ENCODE measurements at regions not wholly inside any gene's neighbourhood (a gene's known extent, or its start where the extent isn't known, plus 50 kb on each side); places are given as distances from the start of the nearest gene placed in this dataset.

DNA sequence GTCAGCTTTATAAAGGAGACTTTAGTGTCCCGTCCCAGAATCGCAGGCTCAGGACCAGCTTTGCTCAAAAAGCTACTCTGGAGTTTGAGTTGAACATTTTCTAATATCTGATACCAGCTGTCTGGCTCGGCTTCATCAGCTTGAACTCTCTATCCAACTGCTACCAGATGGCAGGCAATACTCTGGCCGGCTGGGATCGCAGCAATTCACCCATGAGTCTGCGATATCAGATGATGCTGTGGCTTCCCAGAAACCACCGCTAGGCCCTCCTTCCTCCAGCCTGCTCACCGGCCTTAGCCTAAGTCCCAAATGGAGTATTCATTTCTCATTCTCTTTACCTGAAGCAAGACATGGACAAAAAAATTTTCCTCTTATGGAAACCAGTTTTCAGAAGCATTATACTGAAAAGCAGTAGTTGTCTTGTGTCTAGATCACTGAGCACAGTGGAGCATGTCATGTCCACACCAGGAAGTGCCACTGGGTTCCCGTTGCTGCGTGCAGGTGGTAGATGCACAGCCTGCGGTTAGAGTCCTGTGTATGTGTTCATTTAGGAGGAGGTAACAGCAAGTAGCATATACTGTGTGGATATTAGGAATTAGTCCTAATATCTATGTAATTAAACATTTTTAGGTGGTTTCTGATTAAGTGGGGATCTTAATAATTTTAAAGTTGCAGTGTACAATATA is 162.0 kb upstream of the SOX11 start:
- FAIRE-seq, result no peak

DNA sequence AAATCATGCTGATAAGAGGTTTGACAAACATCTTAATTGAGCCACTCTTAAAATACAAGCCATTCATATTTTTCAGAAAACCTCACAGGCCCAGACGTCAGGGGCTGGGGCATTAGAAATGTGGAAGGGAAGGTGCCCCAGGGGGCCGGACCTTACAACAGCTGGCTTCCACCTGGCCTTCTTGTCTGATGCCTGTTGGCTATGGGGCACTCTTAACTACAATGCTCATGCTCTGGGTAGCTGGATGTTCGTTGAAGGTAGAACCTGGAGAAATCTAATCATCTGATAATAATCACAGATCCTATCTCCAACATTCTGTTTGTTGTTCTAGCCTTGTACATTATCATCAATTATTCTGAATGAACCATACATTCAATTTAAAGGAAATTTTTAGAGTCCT is 156.9 kb upstream of the SOX11 start:
- FAIRE-seq, result no peak

DNA sequence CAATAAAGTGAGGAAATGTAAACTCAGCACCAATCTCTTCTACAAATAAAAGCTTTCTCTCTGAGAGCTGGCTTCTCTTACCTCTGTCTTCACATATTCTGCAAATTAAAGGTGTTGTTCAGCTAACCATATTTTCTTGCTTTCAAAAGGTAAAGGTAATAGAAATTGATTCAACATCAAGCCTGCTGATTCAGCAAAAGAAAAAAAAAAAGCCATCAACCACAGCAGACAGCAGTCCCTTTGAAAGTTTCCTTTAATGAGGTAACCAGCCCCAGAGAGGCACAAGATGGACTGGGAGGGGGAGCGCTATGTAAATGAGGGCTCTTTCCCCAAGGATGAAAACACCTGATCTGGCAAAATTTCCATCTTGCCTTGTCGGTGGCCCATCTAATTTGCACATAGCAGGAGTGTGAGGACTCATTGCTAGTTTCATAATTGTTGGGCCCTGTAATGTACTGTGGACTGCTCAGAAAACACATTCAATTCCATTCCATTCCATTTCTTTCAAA is 154.9 kb upstream of the SOX11 start:
- FAIRE-seq, result no peak

DNA sequence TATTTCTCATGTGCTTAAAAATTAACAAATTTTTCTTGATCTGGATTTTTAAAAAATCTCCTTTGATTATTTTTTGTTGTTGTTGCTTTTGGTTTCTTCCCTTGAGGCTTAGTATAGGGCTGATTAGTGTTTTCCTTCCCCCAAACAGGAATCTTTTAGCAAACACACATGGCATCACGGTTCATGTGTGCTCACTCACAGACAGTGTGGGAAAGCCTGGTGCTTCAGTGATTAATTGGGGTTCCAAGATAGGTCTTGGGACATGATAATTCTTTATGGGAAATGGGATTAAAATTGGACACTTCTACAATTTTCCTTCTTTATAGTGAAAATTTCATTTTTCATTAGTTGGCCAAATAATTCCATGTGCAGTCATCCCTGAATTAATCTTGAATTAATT is 153.9 kb upstream of the SOX11 start:
- no peak for FAIRE-seq

DNA sequence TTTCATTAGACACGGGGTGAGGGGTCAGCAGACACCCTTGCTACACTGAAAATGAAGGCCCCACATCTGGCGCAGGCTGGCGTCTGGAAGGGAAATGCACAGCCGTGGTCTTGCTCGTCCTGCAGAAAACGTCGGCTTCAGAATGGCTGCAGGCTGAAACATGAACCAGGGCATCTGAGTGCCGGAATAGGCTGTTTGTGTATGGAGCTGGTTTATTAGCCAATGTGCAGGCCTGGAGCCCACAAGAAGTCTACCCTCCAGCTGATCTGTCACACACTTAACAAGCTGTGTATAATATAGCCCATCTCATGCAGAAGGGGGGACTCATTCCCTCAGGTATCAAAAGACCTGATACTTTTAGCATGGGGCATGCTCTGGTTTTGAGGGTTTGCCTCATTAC is 153.4 kb upstream of the SOX11 start:
- no peak for FAIRE-seq

DNA sequence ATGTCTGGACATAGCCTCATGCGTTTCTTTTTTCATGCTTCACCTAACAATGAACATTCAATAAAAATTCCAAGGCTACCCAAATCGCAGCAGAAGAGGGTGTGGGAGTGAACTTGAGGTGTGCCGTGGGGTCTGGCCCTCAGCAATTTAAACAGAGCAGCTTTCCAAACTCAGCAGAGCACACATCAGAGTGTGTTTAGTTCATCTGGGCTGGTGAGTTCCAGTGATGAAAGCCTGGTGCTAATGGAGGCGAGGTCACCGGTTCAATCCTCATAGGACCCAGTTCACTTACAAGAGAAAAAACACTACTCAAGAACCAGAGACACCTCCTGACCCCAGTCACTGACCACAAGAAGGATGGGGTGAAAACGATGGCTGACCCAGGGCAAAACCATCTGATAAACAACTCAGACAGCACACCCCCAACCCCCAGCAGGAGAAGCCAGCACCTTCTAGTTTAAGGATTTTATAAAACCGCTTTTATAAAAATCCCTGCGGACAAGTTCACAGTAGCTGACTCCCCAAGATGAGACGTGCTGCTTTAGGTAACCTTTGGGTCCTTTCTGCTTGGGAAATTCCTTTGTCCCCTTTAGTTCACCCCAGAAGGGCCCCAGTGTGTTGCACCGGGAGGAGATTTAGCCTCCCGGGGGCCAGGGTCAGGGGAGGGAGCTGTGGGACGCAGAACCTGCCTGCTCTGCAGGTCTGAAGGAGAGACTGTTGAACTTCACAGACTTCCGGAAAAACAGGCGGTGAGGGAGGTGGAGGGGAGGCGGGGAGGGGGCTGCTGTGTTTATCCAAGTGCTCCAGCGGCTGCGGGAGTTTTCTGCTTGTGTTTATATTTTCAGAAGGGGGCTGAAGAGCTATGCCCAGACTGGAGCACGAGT is 152.7 kb upstream of the SOX11 start:
- FAIRE-seq, result no peak

DNA sequence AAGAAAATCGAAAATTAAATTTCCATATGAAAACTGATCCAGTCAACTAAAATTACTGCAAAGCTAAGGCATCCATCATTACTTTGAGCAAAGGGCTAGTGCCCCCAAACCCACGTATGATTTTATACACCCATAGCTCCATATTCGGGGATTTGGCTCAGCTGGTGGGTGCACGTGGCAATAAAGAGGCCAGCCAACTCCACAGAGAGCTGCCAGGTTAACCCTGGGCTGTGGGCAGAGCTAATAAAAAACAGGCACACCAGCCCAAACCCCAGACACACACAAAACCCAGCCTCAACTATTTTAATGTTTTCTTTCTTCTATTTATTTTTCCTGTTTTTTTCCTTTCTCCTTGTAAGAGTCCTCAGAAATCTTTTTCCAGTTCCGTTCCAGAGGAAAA is 151.3 kb upstream of the SOX11 start:
- no peak for FAIRE-seq

DNA sequence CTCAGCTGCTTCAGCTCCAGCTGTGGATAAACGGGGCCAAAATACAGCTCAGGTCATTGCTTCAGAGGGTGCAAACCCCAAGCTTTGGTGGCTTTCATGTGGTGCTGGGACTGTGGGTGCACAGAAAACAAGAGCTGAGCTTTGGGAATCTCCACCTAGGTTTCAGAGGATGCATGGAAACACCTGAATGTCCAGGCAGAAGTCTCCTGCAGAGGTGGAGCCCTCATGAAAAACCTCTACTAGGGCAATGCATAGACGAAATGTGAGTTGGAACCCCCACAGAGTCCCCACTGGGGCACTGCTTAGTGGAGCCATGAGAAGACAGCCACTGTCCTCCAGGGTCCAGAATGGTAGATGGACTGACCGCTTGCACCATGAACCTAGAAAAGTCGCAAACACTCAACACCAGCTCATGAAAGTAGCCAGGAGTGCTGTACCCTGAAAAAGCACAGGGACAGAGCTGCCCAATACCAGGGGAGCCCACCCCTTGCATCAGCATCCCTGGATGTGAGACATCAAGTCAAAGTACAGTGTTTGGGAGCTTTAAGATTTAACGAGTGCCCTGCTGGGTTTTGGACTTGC is 147.9 kb upstream of the SOX11 start:
- no peak for FAIRE-seq

DNA sequence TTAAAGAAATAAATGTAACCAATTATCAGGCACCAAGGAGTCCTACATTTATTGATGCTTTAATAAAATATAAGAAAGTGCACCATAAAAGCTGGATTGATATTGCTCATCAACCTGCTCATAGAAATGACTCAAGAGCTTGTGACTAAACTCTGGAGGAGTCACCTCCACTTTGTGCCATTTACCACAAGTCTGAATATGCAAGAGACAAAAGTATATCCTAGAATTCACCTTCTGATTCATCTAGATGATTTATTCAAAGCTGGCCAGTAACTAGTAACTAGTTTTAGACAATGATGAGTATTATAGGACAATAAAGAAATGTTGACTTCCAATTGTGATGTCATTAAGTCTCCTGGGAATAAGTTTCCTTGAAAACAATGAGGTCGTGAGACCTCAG is 146.0 kb upstream of the SOX11 start:
- FAIRE-seq, result no peak

DNA sequence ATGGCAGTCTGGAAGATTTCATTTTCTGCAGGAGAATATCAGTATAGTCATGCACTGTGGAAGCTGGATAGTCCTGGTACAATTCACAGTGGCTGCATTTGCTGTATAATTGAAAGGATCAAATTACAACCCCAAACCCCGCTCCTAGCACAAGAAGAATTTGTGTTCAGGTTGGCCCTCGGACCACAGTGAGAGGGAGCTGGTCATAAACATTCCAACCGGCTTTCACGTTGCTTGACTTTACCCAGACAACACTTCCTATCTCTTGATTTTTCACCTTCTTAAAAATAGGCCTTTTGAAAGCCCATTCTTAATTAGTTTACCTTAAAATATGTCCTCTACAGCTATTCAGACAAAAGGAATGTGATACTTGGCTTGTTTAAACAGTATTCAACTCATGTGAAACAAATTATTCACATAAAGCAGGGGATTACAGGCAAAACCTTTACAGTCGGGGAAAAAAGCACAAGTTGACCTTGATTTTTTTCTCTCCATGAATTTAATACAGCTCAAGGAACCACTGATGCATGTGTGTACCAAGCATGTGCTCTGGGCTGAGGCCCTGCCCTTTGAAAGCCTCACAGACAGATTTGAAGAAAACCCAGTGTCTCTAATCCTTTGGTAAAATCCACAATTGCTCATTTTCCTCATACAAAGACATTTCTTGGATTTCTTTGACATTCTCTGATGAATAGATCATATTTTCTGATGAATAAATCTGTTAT is 143.0 kb upstream of the SOX11 start:
- no peak for FAIRE-seq

DNA sequence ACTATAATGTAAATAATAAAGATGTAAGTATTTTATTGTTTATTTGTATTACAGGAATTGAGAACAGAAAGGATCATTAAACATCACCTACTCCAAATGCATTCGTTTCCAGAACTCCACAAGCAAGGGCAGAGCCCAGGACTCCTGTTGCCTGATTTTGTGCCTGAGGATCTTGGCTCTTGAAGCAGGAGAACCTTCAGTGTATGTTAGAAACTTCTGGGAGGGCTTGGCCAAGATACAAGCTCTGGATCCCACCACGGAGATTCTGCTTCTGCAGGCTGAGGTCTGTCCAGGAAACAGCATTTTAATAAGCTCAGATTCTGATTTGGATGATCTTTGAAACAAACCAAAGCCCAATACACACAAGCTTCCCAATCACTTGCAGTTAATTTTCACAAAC is 142.4 kb upstream of the SOX11 start:
- no peak for FAIRE-seq

DNA sequence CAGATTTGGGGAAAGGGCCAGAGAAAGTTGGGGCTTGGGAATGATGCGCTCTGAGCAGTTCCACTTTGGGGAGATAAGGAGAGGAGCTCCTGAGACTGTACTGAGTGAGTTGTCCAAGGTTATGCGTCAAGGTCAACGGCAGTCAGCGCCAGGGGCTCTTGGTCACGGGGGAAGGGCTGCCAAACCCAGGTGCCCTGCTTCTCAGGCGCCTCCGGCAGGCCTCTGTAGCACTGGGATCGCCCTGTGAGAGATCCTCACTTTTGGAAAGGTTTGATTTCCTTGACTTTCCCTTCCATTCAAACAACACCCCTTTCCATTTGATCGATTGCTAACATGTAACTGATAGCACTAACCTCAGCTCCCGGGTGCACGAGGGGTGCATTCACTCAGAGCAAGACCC is 136.5 kb upstream of the SOX11 start:
- no peak for FAIRE-seq

DNA sequence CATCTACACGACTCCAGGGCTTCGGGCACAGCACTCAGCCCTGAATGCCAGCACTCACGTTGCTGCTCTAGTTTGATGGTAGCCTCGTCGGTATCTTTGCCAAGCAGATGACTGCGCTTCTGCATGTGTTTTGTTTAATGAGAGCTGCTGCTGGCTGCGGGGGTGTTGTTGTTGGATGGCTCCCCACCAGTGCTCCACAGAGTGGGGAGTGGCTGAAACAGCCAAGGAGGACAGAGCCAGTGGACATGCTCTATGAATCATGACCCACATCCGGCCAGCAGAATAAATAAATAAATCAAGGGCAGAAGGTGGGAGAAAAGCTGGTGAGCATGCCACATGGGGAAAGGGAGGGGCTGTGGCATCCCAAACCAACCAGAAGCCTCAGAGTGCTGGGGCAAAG is 131.2 kb upstream of the SOX11 start:
- no peak for FAIRE-seq

DNA sequence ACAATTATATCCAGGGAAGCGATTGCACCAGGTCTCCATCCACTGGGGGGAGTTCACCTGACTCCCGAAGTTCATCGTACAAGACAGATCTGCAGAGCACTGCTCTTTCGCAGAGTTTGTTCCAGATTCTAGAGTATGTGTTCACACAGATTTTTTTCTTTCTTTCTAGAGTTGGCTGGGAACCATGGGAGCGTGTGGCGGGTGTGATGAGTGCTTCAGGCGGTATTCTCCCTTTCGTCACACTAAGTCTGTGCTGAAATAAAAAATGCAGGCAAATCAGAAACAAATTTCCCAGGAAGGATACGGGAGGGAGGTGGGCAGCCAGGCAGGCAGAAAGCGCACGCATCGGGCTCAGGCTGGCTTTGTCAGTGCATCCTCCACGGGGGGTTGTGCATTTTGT is 129.8 kb upstream of the SOX11 start:
- FAIRE-seq, result no peak

DNA sequence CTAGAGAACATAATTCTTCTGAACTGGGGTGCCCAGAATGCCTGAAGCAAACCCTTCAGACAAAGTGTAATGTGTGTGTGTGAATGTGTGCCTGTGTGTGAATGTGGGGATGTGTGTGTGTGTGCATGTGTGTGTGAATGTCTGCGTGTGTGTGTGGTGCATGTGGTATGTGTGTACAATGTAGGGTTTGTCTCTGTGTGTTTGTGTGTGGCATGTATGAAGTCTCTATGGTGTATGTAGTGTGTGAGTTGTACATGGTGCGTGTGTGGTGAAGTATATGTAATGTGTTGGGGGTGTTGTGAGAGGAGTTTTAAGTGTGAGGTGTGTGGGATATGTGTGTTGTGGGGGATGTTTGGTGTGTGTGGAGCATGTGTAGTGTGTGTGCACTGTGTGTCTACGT is 129.3 kb upstream of the SOX11 start:
- FAIRE-seq, result no peak

DNA sequence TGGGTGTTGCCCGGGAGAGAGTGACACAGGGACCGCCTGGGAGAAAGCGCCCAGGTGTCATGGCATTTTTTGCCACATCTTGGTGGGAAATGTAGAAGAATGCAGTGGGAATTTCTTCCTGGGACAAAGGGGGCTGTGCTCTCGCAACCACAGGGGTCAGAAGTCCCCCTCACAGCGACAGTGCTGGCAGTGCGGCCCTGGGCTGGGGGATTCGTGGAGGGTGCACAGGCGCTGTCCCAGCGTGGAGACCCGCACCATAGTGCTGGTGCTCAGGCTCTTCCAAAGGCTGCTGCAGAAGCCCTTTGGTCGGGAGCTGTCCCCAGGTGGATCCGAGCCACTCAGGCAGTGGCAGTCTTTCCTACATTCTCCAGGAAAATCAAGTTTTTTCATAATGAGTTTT is 128.8 kb upstream of the SOX11 start:
- FAIRE-seq, result no peak

DNA sequence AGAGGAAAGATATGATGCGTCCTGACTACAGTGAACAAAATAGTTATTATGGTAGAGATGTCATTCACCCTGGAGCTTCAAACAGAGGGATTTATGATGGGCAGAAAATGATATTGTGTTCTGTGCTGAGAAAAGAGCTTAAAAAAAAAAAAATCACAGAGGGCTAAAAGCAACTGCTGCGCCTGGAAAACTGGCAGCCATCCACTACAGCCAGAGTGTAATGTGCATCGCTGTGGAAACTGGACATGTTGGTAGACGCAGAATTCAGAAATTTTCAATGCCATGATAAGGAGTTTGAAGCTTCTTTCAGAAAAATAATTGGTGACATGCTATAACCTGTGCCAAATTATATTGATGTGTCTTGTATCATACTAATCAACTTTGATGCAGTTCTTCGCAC is 122.9 kb upstream of the SOX11 start:
- FAIRE-seq, result no peak

DNA sequence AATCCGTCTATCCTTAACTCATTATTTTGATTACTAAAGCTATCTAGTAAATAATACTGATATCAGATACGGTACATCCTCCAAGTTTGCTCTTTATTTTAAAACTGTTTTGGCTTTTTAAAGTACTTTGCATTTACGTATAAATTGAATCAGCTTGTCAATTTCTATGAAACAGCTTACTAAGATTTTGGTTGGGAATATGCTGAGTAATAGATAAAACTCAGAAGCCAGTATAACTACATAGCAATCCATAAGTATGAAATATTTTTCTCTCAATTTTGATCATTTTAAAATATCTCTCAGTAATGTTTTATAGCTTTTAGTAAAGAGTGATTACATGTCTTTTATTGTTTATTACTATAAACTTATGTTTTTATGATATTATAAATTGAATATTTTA is 116.2 kb upstream of the SOX11 start:
- FAIRE-seq, result peak; percentile 73

DNA sequence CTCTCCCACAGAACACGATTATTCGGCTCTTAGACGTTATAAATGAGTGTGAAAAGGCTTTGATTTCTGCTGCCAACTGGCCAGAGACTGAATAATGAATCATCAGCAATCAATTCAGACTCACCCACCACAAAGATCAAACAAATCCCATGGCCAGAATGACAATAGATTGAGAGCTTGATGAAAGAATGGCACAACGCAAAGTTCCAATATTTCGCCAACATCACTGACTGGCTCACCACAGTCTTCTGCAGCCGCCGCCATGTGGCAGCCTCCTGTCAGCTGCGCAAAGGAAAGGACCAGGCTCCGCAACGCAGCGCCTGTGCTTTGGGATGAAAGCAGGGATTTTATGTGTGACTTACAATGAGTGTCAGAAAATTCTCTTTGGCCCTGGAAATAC is 104.4 kb upstream of the SOX11 start:
- FAIRE-seq, result no peak

DNA sequence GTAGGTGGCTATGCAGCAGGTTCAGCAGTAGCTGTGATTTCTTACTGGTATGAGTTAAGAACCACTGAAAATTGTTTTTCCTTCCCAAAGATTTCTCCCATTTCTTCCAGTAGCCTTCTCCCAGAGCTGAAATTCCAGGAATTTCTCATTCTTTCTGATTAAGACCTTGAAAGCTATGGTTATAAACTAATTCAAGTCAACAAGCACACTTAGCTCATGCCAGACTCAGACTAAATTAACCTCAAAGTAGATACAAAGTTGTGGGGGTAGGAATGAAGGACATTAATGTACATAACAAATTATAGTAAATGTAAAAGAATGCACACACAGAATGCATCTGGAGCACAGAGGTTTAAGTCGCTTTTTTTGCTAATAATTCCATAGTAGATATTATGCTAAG is 103.6 kb upstream of the SOX11 start:
- no peak for FAIRE-seq

DNA sequence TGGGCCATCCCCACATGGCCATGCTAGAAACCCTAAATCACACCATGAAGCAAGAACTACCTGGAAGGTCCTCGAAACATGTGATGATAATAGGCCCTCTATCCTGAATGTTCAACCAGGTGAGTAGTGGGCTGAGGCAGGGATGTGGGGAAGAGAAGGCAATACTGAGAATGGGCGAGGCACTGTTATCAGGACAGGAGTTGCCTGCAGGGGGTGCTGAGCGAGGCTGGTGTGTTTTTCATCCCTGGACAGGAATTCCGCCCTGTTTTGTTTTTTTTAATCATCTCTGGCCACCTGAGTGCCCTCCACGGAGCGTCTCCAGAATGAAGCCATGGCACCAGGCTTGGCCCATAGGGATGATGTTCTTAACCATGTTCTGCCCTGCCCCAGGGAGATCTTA is 103.0 kb upstream of the SOX11 start:
- FAIRE-seq, result no peak

DNA sequence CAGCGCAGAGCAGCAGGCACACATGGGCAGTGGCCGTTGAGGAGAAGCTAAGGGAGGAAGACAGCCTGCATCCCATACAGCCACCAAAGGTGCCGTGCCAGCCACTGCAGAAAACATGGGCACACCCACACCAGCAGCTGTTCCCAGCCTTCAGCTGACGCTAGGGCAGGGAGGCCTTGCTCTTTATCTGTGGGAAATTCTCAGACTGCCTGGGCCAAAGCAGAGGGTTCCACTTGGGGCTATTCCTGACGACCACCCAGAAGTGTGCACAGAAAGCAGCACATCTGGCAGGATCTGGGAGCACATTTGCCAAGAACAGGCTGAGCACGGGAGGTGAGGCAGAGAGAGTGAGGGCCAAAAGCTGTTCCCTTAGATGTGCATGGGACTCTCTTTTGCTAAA is 101.3 kb upstream of the SOX11 start:
- no peak for FAIRE-seq

DNA sequence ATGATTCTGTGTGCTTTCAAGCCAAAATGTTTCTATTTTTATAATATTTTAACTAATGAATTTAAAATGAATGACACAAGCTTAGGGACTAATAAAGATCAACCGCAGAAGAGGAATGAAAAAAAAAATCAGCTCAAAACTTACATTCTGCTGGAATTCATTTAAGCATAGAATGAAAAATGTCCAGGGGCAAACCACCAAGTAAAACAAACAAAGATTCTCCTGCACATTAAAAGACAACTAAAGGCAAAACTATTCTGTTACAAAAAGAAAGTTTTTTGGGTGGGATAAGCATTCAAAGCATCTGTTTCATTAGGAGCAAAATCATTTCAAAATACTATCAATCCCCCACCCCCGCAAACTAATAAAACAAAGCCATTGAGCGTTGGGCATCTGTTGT is 99.3 kb upstream of the SOX11 start:
- FAIRE-seq, result no peak

All from TTC549 (cell line).